Common myeloid progenitor, CD34-positive (primary cell): ENCODE measurements at regions not wholly inside any gene's neighbourhood (a gene's known extent, or its start where the extent isn't known, plus 50 kb on each side); places are given as distances from the start of the nearest gene placed in this dataset.

Experiments used
- CTCF ChIA-PET: fragments of 350-600 bp; sonication (Branson Sonifier 250); formaldehyde crosslinking; loops from one replicate; lab custom pipeline; 2021; ENCODE audit warnings: antibody characterized with exemption; lab: Charles Lee
- POLR2A ChIA-PET: fragments of 350-600 bp; sonication (Branson Sonifier 250); formaldehyde crosslinking; loops from one replicate; lab custom pipeline; 2021; ENCODE audit warnings: antibody characterized with exemption; lab: Charles Lee
- DNase-seq, 3 donors: peaks; one replicate each; pipeline versions ENCODE4 v3.0.0 to v3.0.0-alpha.2; 2013
- H3K27ac ChIP-seq, 2 experiments: 1 replicate in 1 of 2; 2 replicates in 1 of 2; pipeline ENCODE4 v1.7.0; 2013; ENCODE audit warnings: inconsistent platforms in 2 of 2, low read length in 2 of 2, mild to moderate bottlenecking in 2 of 2, low read depth in 1 of 2, moderate library complexity in 1 of 2; ENCODE audit not compliant: severe bottlenecking in 2 of 2, insufficient read depth in 1 of 2, poor library complexity in 1 of 2
- H3K27me3 ChIP-seq, 5 experiments: replicated peaks in 2 of 5; 1 replicate in 3 of 5; 2 replicates in 2 of 5; pipeline versions ENCODE4 v1.6.1 to v1.7.0; 2013; ENCODE audit warnings: low read length in 4 of 5, mild to moderate bottlenecking in 2 of 5, moderate library complexity in 2 of 5, inconsistent platforms in 1 of 5; ENCODE audit not compliant: insufficient read depth in 5 of 5, control insufficient read depth in 4 of 5
- H3K36me3 ChIP-seq, 4 experiments: 1 replicate in 2 of 4; 2 replicates in 2 of 4; pipeline versions ENCODE4 v1.6.1 to v1.7.0; 2013; ENCODE audit warnings: low read length in 3 of 4, control low read depth in 1 of 4, mild to moderate bottlenecking in 1 of 4; ENCODE audit not compliant: control insufficient read depth in 4 of 4, insufficient read depth in 4 of 4
- H3K4me1 ChIP-seq, 4 experiments: 1 replicate in 3 of 4; 2 replicates in 1 of 4; pipeline versions ENCODE4 v1.6.1 to v1.7.1; 2013; ENCODE audit warnings: low read length in 3 of 4, mild to moderate bottlenecking in 3 of 4, control low read depth in 1 of 4, inconsistent platforms in 1 of 4, moderate library complexity in 1 of 4; ENCODE audit not compliant: control insufficient read depth in 4 of 4, insufficient read depth in 4 of 4; ENCODE audit errors: control extremely low read depth in 1 of 4
- H3K4me3 ChIP-seq, 7 experiments: 1 replicate in 4 of 7; 2 replicates in 3 of 7; pipeline versions ENCODE4 v1.5.1 to v1.7.0; 2013; ENCODE audit warnings: mild to moderate bottlenecking in 7 of 7, low read length in 6 of 7, moderate library complexity in 6 of 7, inconsistent platforms in 2 of 7, low read depth in 2 of 7, control low read depth in 1 of 7; ENCODE audit not compliant: insufficient read depth in 4 of 7, control insufficient read depth in 1 of 7; ENCODE audit errors: extremely low read depth in 1 of 7
- H3K9me3 ChIP-seq, 5 experiments: 1 replicate in 4 of 5; 2 replicates in 1 of 5; pipeline versions ENCODE4 v1.6.1 to v1.7.1; 2013; ENCODE audit warnings: low read length in 4 of 5, mild to moderate bottlenecking in 2 of 5, inconsistent platforms in 1 of 5, low read depth in 1 of 5, moderate library complexity in 1 of 5; ENCODE audit not compliant: control insufficient read depth in 4 of 5, insufficient read depth in 2 of 5; ENCODE audit errors: control extremely low read depth in 1 of 5
- WGBS: methylation state at CpG from one replicate; pipeline ENCODE4 v1.1.5; 2013; ENCODE audit not compliant: insufficient coverage; 5-methylcytosine and 5-hydroxymethylcytosine counted together

DNA sequence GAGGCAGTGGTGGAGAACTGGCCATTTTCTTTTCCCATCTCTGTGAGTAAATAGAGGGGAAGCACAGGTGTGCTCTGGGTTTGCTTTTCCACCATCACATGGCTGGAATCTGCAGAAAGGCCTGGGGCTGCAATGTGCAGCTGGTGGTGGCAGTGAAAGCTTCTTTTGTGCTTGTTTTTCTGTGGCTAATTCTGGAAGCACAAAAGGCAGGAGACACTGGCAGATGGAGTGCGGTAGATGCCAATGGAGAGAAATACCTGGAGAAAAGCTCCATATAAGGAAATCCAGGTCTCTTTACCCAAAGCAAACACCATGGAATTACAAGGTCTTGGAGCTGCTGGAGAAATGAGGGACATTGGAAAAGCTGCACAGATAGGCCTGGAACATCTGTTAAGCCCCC, 146.9 kb downstream of the HAPSTR1 start:
- H3K36me3 ChIP-seq = no peaks in the 10 kb centered on the region
- WGBS = 100% methylated on average over 1 of the region's 1 CpG
- no peaks in the 10 kb centered on the region for H3K4me1 ChIP-seq
- no peak for DNase-seq
- H3K9me3 ChIP-seq = peaks cover 0 to 4% (median 0%) of the 10 kb centered on the region in 5 experiments
- no peak overlapping the region for H3K4me3 ChIP-seq
- ChIA-PET POLR2A (no interaction called here), CTCF (no interaction called here)
- H3K27me3 ChIP-seq = no peaks in the 10 kb centered on the region
- no peak overlapping the region for H3K27ac ChIP-seq

GRCh38 chr16:9241177-9241576, 149.7 kb downstream of the HAPSTR1 start:
- DNase-seq = no peak
- Histone ChIP-seq H3K9me3 (peaks cover 0 to 4% (median 0%) of the 10 kb centered on the region in 5 experiments), H3K27me3 (peaks cover 0 to 2% (median 0%) of the 10 kb centered on the region in 5 experiments), H3K27ac (no peak overlapping the region), H3K4me1 (no peaks in the 10 kb centered on the region), H3K36me3 (no peaks in the 10 kb centered on the region), H3K4me3 (no peak overlapping the region)
- ChIA-PET CTCF (no interaction called here), POLR2A (no interaction called here)

GRCh38 chr16:9248162-9248561, 156.7 kb downstream of the HAPSTR1 start:
- Histone ChIP-seq H3K27me3 (peaks cover 0 to 8% (median 2%) of the 10 kb centered on the region in 5 experiments), H3K36me3 (no peaks in the 10 kb centered on the region), H3K4me3 (no peak overlapping the region), H3K4me1 (no peaks in the 10 kb centered on the region), H3K9me3 (no peaks in the 10 kb centered on the region), H3K27ac (no peak overlapping the region)
- POLR2A ChIA-PET = no interaction called here
- no peak for DNase-seq
- 0% methylated on average over 1 of the region's 2 CpGs for WGBS
- CTCF ChIA-PET = no interaction called here

- DNase-seq = no peak
- ChIA-PET POLR2A (no interaction called here), CTCF (no interaction called here)
- Histone ChIP-seq H3K4me1 (no peaks in the 10 kb centered on the region), H3K4me3 (no peak overlapping the region), H3K9me3 (no peaks in the 10 kb centered on the region), H3K36me3 (no peaks in the 10 kb centered on the region), H3K27ac (no peak overlapping the region), H3K27me3 (peaks cover 0 to 8% (median 2%) of the 10 kb centered on the region in 5 experiments)
- 83% methylated on average over 2 of the region's 4 CpGs for WGBS
Observed at GRCh38 chr16:9249534-9249933, 158.1 kb downstream of the HAPSTR1 start.

DNA sequence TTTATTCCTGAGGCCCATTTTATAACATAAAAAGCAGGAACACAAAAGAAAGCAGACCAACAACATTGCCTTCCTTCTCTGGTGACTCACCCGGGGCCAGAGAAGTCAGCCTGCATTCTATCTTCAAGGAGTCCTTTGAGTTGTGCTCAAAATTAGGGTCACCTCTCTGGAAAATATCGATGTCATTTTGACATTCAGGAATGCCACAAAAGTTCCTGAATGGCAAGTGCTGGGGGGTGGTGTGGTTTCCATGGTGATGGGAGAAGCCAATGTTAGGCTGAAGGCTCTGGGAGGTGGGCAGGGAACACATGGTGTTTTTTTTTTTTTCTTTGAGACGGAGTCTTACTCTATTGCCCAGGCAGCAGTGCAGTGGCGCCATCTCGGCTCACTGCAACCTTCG, 159.6 kb downstream of the HAPSTR1 start:
- POLR2A ChIA-PET = no interaction called here
- CTCF ChIA-PET = no interaction called here
- no peak overlapping the region for H3K4me3 ChIP-seq
- no peaks in the 10 kb centered on the region for H3K4me1 ChIP-seq
- H3K9me3 ChIP-seq = no peaks in the 10 kb centered on the region
- H3K27ac ChIP-seq = no peak overlapping the region
- DNase-seq = no peak
- H3K27me3 ChIP-seq = peaks cover 0 to 6% (median 2%) of the 10 kb centered on the region in 5 experiments
- WGBS = 90% methylated on average over 6 of the region's 6 CpGs
- H3K36me3 ChIP-seq = no peaks in the 10 kb centered on the region

DNA sequence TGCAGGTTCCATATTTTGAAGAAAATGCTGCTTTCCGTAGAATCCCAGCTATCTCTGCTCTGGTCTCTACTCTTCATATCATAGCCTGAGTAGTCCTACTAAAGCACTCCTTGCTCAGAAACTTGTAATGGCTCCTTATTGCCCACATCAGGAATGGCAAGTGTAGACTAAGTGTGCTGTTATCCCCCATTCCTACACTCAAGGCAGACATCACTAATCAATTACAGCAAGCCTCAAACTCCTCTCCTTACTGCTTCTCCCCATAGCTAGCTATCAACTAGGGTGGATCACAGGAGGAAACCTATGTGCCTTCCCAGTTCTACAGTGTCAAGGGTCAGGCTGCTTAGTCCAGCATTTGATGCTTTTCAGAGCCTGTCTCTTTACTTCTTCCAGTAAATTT, 163.4 kb downstream of the HAPSTR1 start:
- 40% methylated on average over 1 of the region's 1 CpG for WGBS
- no peak for DNase-seq
- H3K27ac ChIP-seq = no peak overlapping the region
- POLR2A ChIA-PET = no interaction called here
- CTCF ChIA-PET = no interaction called here
- H3K4me1 ChIP-seq = no peaks in the 10 kb centered on the region
- no peaks in the 10 kb centered on the region for H3K36me3 ChIP-seq
- peaks cover 0 to 4% (median 3%) of the 10 kb centered on the region in 5 experiments for H3K27me3 ChIP-seq
- no peak overlapping the region for H3K4me3 ChIP-seq
- H3K9me3 ChIP-seq = no peaks in the 10 kb centered on the region

DNA sequence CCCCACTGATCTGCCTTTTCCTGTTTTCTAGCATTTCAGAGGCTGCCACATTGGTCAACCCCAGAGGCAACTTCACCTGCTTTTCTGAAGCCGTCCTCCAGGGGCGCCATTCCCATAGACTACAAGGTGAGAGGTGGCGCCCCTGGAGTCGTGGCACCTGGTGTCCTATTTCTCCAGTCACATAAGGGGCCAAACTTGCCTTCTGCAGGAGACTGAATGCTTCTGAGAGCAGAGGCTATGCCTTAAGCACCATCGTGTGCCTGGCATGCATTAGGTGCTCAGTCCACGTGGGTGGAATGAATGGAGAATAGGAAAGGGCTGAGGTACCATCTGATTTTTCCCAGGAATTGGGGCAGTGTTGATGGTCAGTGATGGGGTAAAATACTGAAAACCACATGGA, 164.8 kb downstream of the HAPSTR1 start:
- peak; percentile 1 to 13 (median 12) for DNase-seq
- WGBS = 8% methylated on average over 5 of the region's 6 CpGs
- CTCF ChIA-PET = interaction anchor here (1.0 kb wide), 1 partner anchor 11 kb away, joined by 3 read pairs; no protein-coding TSS in a partner anchor
- Histone ChIP-seq H3K4me3 (no peak overlapping the region), H3K36me3 (no peaks in the 10 kb centered on the region), H3K9me3 (no peaks in the 10 kb centered on the region), H3K27ac (no peak overlapping the region), H3K4me1 (no peaks in the 10 kb centered on the region), H3K27me3 (peaks cover 0 to 4% (median 3%) of the 10 kb centered on the region in 5 experiments)
- POLR2A ChIA-PET = no interaction called here
